HG03469 (cell line): ENCODE measurements at regions not wholly inside any gene's neighbourhood (a gene's known extent, or its start where the extent isn't known, plus 50 kb on each side); places are given as distances from the start of the nearest gene placed in this dataset.
"Not testable (repeated sequence)": the region's sequence is repeated elsewhere in the genome, so short reads cannot be mapped to it uniquely, and the experiment has no call there.

Experiments used
- ATAC-seq: cut with Tn5 transposase; IDR thresholded peaks from one replicate; pipeline ENCODE4 v1.9.1; 2021; ENCODE audit warnings: mild to moderate bottlenecking, moderate library complexity, moderate number of reproducible peaks; ENCODE audit not compliant: unreplicated experiment

DNA sequence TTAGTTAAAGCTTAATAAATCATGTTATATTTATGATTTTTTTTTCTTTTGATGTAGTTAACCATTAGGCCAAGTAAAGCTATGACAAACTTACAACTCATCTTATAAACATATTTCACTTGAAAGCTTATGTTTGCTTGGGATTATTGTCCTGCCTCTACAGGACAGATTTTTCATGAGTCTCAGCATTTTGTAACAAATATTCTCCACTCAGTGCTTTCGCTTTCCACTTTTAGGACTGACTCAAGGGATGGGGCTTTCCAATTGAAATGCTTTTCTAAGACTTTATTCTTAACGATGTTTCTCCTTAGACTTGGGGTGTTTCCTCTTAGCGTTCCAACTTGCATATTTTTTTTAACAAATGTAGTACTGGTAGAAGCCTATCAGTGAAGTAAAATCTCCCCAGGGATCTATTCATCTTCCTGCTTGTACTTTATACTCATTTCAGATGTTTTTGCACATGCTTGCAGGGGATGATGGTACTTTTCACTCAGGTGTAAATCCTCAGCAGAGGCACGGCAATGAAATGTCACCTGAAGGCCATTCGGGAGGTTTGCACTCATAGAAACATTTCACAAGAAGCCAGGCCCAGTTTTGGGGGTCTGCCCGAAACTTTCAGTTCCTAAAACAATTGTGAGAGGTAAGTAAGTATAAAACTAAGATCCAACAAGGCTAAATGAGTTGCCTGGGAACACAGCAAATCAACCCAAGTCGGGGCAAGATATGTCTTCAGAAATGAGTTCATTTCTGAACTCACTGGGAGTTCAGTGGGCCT lies 298.1 kb upstream of the FOXQ1 start:
- ATAC-seq, result no peak

DNA sequence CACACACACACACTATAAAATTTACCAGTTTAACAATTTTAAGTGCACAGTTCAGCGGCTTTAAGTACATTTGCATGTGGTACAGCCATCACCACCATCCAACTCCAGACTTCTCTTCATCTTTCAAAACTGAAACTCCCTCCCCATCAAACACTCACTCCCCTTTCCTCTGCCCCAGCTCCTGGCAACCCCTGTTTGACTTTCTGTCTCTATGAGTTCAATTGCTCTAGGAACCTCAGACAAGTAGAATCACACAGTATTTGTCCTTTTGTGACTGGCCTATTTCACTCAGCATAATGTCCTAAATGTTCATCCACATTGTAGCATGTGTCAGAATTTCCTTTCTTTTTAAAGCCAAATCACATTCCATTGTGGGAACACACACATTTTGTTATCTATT lies 302.8 kb upstream of the FOXQ1 start:
- ATAC-seq, result no peak

DNA sequence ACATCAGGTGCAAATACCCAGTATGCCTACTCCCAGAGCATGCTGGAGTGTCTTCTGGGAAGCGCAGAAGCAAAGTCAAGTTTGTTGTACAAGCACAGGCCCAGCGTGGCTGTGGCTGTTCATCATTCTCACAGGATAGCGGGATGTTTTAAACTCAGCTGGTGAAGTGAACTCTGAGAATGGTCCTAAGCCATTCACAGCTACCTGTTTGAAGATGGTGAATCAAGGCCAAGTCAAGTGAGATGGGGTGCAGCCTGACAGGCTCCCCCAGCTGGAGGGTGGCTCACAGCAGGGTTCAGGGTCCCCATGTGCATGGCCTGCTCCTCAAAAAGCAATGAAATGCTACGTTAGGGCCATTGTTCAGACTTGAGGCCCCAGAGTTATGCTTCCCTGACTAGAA lies 304.7 kb upstream of the FOXQ1 start:
- no peak for ATAC-seq

- ATAC-seq, result no peak
Observed at GRCh38 chr6:1004885-1005630, 306.8 kb upstream of the FOXQ1 start.

DNA sequence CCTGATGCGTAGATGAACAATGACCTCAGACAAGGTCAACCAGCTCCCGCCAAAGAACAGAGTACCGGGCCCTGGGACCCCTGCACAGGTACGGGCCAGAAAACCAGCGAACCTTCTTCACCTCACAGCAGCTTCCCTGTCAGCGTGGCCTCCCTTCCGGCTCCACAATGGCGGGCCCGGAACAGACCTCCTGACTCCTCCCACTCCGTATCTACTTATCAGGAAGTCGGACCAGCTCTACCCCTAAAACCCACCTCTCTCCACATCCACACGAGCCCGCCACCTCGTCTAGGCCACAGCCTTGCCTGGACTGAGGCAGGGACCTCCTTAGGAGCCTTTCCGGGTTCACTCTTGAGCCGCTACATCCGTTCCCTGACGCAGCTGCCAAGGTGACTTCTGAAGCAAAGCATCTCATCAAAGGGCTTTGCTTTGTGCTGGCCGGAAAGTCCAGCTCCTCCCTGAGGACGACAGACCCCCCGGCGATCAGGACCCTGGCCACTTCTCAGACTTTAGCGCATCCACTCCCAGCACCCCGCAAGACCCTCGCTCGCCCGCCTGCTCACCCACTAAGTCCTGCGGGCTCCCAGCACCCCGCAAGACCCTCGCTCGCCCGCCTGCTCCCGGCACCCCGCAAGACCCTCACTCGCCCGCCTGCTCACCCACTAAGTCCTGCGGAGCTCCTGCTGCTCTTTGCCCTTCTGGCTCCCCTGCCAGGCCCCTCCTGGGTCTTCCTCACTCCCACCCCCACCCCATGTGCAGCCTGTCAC lies 308.3 kb upstream of the FOXQ1 start:
- no peak for ATAC-seq

DNA sequence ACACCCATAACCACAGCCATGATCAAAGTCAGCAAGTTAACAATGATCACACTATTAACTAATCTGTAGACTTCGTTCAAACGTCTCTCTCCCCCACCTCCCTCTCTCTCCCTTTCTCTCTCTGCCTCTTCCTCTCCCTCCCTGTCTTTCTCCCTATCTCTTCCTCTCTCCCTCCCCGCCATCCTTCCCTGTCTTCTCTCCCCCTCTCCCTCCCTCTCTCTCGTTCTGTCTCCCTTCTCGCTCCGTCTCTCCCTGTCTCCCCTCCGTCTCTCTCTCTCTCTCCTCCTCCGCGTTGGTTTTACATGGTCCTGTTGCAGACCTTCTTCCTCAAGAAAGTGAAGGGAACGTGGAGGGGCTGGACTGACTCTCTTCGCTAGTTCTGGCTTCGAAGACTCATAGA lies 308.9 kb upstream of the FOXQ1 start:
- no peak for ATAC-seq

GRCh38 chr6:1001655-1002349 lies 308.9 kb upstream of the EXOC2 start:
- peak; percentile 65 for ATAC-seq

- no peak for ATAC-seq
Observed at GRCh38 chr6:999552-999951, 306.6 kb upstream of the EXOC2 start.

- ATAC-seq, result no peak
Observed at GRCh38 chr6:998551-998950, 305.6 kb upstream of the EXOC2 start.

- no peak for ATAC-seq
Observed at GRCh38 chr6:996271-996852, 303.4 kb upstream of the EXOC2 start.

- ATAC-seq, result no peak
Observed at GRCh38 chr6:991192-991591, 298.3 kb upstream of the EXOC2 start.

DNA sequence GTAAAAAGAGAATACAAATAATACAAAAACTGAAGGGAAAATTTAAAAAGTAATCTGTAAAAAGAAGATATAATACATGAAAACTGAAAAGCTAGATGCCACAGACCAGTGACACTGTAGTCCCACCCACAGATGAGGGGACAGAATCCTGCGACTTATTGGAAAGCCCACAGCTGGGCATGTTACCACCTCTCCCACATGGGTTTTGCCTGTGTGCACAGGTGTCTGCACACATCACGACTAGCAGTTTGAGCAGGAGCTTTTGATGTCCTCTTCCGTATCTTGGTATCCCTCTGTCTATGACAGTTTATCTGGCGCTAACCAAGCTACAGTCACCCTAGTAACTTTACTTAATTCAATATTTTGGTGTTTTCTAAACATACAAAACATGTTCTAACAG lies 291.1 kb upstream of the EXOC2 start:
- no peak for ATAC-seq

GRCh38 chr6:978937-979685 lies 286.2 kb upstream of the EXOC2 start:
- no peak for ATAC-seq

DNA sequence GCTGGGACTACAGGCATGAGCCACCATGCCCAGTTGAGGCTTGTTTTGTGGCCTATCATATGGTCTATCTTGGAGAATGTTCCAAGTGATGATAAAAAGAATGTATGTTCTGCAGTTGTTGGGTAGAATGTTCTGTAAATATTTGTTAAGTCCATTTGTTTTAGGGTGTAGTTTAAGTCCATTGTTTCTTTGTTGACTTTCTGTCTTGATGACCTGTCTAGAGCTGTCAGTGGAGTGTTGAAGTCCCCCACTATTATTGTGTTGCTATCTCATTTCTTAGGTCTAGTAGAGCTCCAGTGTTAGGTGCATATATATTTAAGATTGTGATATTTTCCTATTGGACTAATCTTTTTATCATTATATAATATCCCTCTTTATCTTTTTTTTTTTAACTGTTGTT lies 284.3 kb upstream of the EXOC2 start:
- ATAC-seq, result not testable (repeated sequence)

DNA sequence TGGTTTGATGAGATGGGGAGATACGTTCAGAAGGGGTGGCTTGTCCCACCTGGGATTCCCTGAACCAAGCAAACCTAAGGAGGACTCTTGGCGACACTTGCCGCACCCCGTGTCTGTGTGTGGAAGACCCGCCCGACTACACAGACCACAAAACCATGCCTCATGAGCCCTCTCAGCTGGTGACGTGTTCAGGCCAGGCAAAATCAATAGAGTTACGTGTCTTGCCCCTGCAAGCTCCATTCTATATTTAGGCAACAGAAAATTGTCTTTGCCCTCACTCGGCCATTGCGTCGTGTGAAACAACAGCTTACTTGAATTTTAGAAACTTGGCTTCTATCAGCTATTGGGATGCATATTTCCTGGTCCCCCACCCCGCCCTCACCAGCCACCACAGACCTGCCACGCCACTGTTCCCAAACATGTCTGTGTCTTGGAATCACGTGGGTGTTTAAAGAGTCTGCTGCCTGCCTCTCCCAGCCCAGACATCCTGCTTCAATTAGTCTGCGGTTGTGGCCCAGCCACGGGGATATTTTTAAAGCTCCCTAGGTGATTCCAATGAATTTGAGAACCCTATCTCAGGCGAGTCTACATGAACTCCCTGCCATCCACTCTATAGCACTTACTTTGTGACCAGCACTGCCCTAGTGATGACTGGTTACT lies 279.2 kb upstream of the EXOC2 start:
- ATAC-seq, result no peak

- ATAC-seq, result no peak
Observed at GRCh38 chr6:968791-969190, 275.9 kb upstream of the EXOC2 start.

DNA sequence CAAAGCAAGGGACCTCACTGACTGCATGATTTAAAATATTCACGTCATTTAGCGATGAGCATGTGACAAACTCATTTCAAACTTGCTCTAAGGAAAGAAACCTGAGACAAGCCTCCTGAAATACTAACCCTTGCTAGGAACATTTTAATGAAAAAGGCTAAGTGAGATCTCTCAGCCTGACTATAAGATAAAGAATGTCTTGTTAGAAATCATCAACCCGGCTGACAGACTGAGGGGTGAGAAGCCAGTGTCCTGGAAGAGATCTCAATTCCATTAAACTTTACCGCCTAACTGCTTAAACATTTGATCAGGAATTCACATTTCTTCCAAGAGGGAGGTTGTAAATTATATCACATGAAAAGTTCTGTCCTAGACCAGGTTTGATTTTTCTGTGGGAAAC lies 274.8 kb upstream of the EXOC2 start:
- ATAC-seq, result no peak

DNA sequence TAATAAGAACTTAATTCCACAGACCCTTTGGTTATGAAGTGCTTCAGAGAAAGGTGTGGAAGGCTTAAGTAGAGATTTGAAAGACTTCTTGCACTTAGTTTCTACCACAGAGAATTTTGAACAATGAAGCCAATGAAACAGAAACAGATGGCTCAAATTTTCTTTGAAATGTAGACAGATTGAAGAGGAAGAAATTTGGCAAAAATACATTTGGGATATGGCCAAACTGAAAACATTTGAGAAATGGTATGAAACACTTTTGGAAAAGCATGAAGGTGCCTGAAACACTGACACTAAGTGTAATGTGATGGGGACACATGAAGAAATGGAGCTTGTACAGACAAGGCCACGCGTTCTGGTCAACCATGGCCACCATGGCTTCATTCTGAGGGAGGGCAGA lies 272.4 kb upstream of the EXOC2 start:
- no peak for ATAC-seq

- no peak for ATAC-seq
Observed at GRCh38 chr6:963456-963855, 270.5 kb upstream of the EXOC2 start.
